Prostate gland (tissue), 2 donors: ENCODE measurements at regions not wholly inside any gene's neighbourhood (a gene's known extent, or its start where the extent isn't known, plus 50 kb on each side); places are given as distances from the start of the nearest gene placed in this dataset.

Source experiments
- POLR2A ChIP-seq: fragments of 450-650 bp; IDR thresholded peaks from one replicate; pipeline ENCODE4 v1.6.1; 2016; ENCODE audit warnings: antibody characterized with exemption, mild to moderate bottlenecking
- POLR2AphosphoS5 ChIP-seq: sonication (generic); formaldehyde crosslinking; IDR thresholded peaks from one replicate; pipeline ENCODE4 v1.6.1; 2017; ENCODE audit warnings: antibody characterized with exemption
- TF ChIP-seq, protein P1 (sequence below), 4 experiments: fragments of 200-600 bp in 2 of 4; fragments of 450-650 bp in 2 of 4; sonication (generic) in 2 of 4; IDR thresholded peaks; 1 replicate in 3 of 4; 2 replicates in 1 of 4; pipeline ENCODE4 v1.5.1; 2016 to 2019; ENCODE audit warnings: antibody characterized with exemption in 4 of 4, mild to moderate bottlenecking in 2 of 4, moderate library complexity in 2 of 4

DNA sequence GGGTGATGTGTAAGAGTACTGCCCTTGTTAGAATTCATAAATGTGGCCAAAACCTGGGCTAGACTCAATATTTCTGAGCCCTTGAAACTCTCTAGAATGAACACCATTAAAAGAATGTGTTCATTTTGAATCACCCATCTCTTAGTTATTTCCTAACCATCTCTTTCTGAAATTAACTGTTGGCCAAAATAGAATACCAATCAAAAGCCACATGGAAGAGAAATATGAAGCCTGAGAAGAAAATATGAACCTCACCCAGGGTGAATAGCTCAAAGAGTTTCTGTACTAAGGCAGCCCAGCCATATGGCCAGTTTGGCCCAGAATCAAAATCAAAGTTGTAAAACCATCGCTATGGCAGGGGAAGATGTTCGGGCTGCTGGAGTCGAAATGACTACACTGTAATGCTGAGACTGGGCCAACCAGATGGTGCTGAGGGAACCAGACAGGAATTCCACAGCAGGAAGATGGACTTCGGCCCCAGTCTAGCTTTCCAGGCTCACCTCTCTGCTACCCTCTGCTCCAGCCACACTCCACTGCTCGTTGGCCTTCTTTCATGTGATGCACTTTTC, 154.3 kb upstream of the ZFHX3 start:
- TF ChIP-seq POLR2A, result no peak
- TF ChIP-seq POLR2AphosphoS5, result no peak
- TF ChIP-seq, protein P1, sequence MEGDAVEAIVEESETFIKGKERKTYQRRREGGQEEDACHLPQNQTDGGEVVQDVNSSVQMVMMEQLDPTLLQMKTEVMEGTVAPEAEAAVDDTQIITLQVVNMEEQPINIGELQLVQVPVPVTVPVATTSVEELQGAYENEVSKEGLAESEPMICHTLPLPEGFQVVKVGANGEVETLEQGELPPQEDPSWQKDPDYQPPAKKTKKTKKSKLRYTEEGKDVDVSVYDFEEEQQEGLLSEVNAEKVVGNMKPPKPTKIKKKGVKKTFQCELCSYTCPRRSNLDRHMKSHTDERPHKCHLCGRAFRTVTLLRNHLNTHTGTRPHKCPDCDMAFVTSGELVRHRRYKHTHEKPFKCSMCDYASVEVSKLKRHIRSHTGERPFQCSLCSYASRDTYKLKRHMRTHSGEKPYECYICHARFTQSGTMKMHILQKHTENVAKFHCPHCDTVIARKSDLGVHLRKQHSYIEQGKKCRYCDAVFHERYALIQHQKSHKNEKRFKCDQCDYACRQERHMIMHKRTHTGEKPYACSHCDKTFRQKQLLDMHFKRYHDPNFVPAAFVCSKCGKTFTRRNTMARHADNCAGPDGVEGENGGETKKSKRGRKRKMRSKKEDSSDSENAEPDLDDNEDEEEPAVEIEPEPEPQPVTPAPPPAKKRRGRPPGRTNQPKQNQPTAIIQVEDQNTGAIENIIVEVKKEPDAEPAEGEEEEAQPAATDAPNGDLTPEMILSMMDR (IDR thresholded peaks at IDR 0.05), result no peak
